GM18526 (cell line): ENCODE measurements at regions not wholly inside any gene's neighbourhood (a gene's known extent, or its start where the extent isn't known, plus 50 kb on each side); places are given as distances from the start of the nearest gene placed in this dataset.

Experiments used
- POLR2A ChIP-seq: IDR thresholded peaks from 3 replicates; pipeline ENCODE4 v1.6.1; 2011; ENCODE audit not compliant: insufficient read length; ENCODE audit errors: extremely low read depth

GRCh38 chr17:71855010-71855409, 265.8 kb upstream of the SOX9 start:
- TF ChIP-seq POLR2A: no peak

- no peak for TF ChIP-seq POLR2A
These were observed 256.1 kb upstream of the SOX9 start for GRCh38 chr17:71864755-71865154.

- TF ChIP-seq POLR2A: no peak
These were observed 254.7 kb upstream of the SOX9 start for GRCh38 chr17:71866095-71866494.

- TF ChIP-seq POLR2A: no peak
These were observed 251.5 kb upstream of the SOX9 start for GRCh38 chr17:71869293-71869692.

GRCh38 chr17:71869841-71870545, 250.8 kb upstream of the SOX9 start:
- no peak for TF ChIP-seq POLR2A

GRCh38 chr17:71870546-71870862, 250.3 kb upstream of the SOX9 start:
- no peak for TF ChIP-seq POLR2A

- TF ChIP-seq POLR2A: no peak
These were observed 247.9 kb upstream of the SOX9 start for GRCh38 chr17:71872843-71873485.

- no peak for TF ChIP-seq POLR2A
These were observed 242.5 kb upstream of the SOX9 start for GRCh38 chr17:71878271-71878670.

- TF ChIP-seq POLR2A: no peak
These were observed 241.8 kb upstream of the SOX9 start for GRCh38 chr17:71878998-71879397.

- no peak for TF ChIP-seq POLR2A
These were observed 239.8 kb upstream of the SOX9 start for GRCh38 chr17:71881041-71881440.

GRCh38 chr17:71881581-71881980, 239.2 kb upstream of the SOX9 start:
- no peak for TF ChIP-seq POLR2A

- TF ChIP-seq POLR2A: no peak
These were observed 237.6 kb upstream of the SOX9 start for GRCh38 chr17:71883258-71883657.

- no peak for TF ChIP-seq POLR2A
These were observed 237.0 kb upstream of the SOX9 start for GRCh38 chr17:71883845-71884244.

GRCh38 chr17:71885662-71886061, 235.2 kb upstream of the SOX9 start:
- TF ChIP-seq POLR2A: no peak

- TF ChIP-seq POLR2A: no peak
These were observed 221.5 kb upstream of the SOX9 start for GRCh38 chr17:71899317-71899716.

GRCh38 chr17:71900621-71901229, 220.1 kb upstream of the SOX9 start:
- TF ChIP-seq POLR2A: no peak
